Cardiac muscle cell (in vitro differentiated cells and primary cell): ENCODE measurements at regions not wholly inside any gene's neighbourhood (a gene's known extent, or its start where the extent isn't known, plus 50 kb on each side); places are given as distances from the start of the nearest gene placed in this dataset.

Experiments
- DNase-seq, 2 donors: peaks; one replicate each; pipeline versions ENCODE4 v3.0.0 to v3.0.0-alpha.2; 2010 to 2017; ENCODE audit warnings: low read depth in 1 of 2, low spot score in 1 of 2
- H3K27ac ChIP-seq: fragments of 200-600 bp; sonication (generic); 2 replicates; pipeline ENCODE4 v1.5.1; 2016
- H3K27me3 ChIP-seq: fragments of 200-600 bp; sonication (generic); 2 replicates; pipeline ENCODE4 v1.6.0; 2016; ENCODE audit warnings: control low read depth
- H3K36me3 ChIP-seq: fragments of 200-600 bp; sonication (generic); 2 replicates; pipeline ENCODE4 v1.5.1; 2016; ENCODE audit warnings: control low read depth
- H3K4me1 ChIP-seq: fragments of 200-600 bp; sonication (generic); 2 replicates; pipeline ENCODE4 v1.8.1; 2017; ENCODE audit warnings: low read depth, mild to moderate bottlenecking, mixed run types
- H3K4me3 ChIP-seq: fragments of 200-600 bp; sonication (generic); 2 replicates; pipeline ENCODE4 v1.5.1; 2016; ENCODE audit warnings: mild to moderate bottlenecking
- H3K9me3 ChIP-seq: fragments of 200-600 bp; sonication (generic); 2 replicates; pipeline ENCODE4 v1.5.1; 2017; ENCODE audit warnings: low read depth, mild to moderate bottlenecking, control low read depth
- TF ChIP-seq, protein P1 (sequence below): IDR thresholded peaks from 2 replicates; pipeline ENCODE4 v1.5.1; 2012; ENCODE audit warnings: low read depth, mild to moderate bottlenecking, low read length

DNA sequence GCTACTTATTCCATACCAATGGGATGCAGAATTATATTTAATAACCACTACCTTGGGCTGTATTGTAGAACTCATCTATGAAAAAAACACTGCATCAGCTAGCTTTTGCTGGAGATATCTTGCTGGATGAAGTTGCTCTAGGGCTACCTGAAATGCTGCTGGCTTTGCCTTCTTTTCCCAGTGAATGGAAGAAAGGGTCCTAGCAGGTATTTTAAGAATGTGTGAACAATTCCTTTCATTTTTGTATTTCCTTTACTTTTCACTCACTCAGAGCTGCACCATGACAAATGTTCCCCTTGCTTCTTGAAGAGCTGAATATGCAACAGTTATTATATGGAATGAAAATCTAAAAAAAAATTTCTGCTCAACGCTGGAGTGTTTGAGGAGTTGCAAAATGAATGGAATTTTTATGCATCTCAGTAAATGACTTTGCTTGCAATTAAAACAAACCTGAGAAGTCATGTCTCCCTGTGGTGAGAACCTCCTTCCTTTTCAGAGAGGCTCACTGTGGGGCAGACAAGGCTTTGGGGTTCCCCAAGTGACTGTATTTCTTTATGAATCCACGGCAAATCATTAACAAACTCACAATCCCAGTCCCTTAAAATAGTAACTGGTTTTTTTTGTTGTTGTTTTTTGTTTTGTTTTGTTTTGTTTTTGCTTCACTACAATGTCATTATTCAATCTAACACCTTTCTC is 566.8 kb upstream of the KIRREL3 start:
- TF ChIP-seq, protein P1, sequence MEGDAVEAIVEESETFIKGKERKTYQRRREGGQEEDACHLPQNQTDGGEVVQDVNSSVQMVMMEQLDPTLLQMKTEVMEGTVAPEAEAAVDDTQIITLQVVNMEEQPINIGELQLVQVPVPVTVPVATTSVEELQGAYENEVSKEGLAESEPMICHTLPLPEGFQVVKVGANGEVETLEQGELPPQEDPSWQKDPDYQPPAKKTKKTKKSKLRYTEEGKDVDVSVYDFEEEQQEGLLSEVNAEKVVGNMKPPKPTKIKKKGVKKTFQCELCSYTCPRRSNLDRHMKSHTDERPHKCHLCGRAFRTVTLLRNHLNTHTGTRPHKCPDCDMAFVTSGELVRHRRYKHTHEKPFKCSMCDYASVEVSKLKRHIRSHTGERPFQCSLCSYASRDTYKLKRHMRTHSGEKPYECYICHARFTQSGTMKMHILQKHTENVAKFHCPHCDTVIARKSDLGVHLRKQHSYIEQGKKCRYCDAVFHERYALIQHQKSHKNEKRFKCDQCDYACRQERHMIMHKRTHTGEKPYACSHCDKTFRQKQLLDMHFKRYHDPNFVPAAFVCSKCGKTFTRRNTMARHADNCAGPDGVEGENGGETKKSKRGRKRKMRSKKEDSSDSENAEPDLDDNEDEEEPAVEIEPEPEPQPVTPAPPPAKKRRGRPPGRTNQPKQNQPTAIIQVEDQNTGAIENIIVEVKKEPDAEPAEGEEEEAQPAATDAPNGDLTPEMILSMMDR, result no peak
- DNase-seq, result no peak

DNA sequence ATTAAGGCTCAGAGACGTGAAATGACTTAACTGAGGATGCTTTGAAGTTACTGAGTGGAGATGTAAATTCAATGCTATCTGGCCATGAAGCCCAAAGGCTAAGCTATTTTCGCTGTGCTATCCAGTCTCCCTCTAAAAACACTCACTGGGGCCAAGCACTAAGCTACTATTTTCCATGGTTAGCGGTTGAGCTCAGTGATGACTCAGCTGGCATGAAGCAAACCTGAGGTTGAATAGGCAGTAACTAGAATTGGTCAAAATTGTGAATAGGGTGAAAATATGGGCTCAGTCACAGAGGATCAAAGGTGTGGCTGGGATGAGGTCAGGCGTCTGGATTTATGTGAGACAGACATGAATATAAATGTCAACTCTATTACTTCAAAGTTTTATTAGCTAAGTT is 564.2 kb upstream of the KIRREL3 start:
- Histone ChIP-seq H3K9me3 (no peaks in the 10 kb centered on the region), H3K27ac (no peak overlapping the region), H3K4me3 (no peak overlapping the region), H3K4me1 (no peaks in the 10 kb centered on the region), H3K36me3 (no peaks in the 10 kb centered on the region), H3K27me3 (no peaks in the 10 kb centered on the region)
- TF ChIP-seq, protein P1, result no peak
- DNase-seq, result no peak

More for the DNA sequence above, 566.8 kb upstream of the KIRREL3 start:
- no peaks in the 10 kb centered on the region for H3K4me1 ChIP-seq
- no peaks in the 10 kb centered on the region for H3K36me3 ChIP-seq
- no peaks in the 10 kb centered on the region for H3K9me3 ChIP-seq
- H3K27ac ChIP-seq, result no peak overlapping the region
- H3K27me3 ChIP-seq, result no peaks in the 10 kb centered on the region
- H3K4me3 ChIP-seq, result no peak overlapping the region

DNA sequence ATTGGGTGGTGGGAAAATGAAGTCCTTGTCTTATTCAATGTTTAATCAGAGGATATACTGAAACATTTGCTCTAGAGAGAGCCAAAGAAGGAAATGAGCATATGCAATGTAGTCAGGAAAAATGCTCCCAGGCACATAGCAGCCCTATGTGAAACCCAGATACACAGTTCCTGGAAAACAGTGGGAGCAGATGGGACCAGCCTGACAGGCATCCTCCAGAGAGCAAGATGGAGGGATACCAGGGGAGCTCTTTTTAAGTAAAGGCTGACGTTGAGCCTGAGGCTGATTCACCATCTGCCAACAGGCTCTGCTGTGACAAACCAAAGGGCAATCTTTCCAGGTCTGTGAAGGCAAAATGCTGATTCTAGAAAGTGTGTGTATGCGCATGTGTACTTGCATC is 559.4 kb upstream of the KIRREL3 start:
- no peaks in the 10 kb centered on the region for H3K4me1 ChIP-seq
- no peaks in the 10 kb centered on the region for H3K36me3 ChIP-seq
- no peak overlapping the region for H3K4me3 ChIP-seq
- TF ChIP-seq, protein P1, result no peak
- no peaks in the 10 kb centered on the region for H3K27me3 ChIP-seq
- no peak overlapping the region for H3K27ac ChIP-seq
- no peak for DNase-seq
- no peaks in the 10 kb centered on the region for H3K9me3 ChIP-seq

DNA sequence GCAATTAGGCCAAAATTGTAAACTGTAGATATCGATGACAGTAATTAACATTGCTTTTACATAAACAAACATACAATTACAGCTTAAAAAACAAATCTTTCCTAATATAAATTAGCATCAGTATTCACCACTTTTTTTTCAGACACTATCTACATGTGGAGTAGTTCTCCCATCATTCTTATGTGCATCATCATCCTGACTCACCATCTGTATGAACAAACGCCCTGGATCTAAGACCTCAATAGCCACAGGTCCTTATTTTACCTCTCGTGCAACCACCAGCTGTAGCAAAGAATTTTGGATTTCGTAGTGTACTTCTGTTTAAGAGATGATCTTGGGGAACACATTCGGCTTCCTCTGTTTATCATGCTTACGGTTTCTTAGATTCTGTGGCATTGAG is 551.9 kb upstream of the KIRREL3 start:
- Histone ChIP-seq H3K9me3 (no peaks in the 10 kb centered on the region), H3K36me3 (no peaks in the 10 kb centered on the region), H3K4me3 (no peak overlapping the region), H3K4me1 (no peaks in the 10 kb centered on the region), H3K27me3 (no peaks in the 10 kb centered on the region), H3K27ac (no peak overlapping the region)
- TF ChIP-seq, protein P1, result no peak
- DNase-seq, result no peak

DNA sequence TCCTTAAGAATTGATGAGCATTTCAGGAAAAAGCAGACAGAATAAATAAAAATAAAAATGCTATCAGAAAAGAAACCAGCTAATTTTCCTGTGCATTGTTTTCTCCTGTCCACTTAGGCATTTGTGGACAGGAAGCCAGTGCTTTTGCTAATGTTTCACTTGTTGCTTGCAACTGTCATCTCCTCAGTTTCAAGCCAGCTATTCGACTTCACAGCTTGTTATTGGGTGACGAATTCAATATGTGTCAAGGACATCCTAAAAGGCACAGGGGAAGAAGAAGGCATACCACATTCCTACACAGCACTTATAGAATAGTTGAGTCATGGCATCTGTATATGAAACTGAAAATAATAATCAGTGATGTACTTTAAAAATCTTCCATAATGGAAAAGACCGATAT is 530.6 kb upstream of the KIRREL3 start:
- Histone ChIP-seq H3K36me3 (no peaks in the 10 kb centered on the region), H3K9me3 (no peaks in the 10 kb centered on the region), H3K27ac (no peak overlapping the region), H3K4me1 (no peaks in the 10 kb centered on the region), H3K4me3 (no peak overlapping the region), H3K27me3 (no peaks in the 10 kb centered on the region)
- TF ChIP-seq, protein P1, result no peak
- peak in 1 of 2 donors; percentile 4 for DNase-seq
